Upper lobe of left lung (tissue), 6 donors: ENCODE measurements at regions not wholly inside any gene's neighbourhood (a gene's known extent, or its start where the extent isn't known, plus 50 kb on each side); places are given as distances from the start of the nearest gene placed in this dataset.

Experiments
- ATAC-seq, 2 donors: fragments of 200-7000 bp; cut with Tn5 transposase; one replicate each; pipeline ENCODE4 v1.9.1; 2022; ENCODE audit warnings: mild to moderate bottlenecking in 2 of 2, moderate library complexity in 2 of 2; ENCODE audit not compliant: low FRiP score in 2 of 2
- DNase-seq, 2 donors: peaks; one replicate each; pipeline ENCODE4 v3.0.0-alpha.2; 2019 to 2020
- H3K27ac ChIP-seq, 4 donors: fragments of 200-600 bp; sonication (generic); one replicate each; pipeline ENCODE4 v1.5.1; 2016 to 2019
- H3K27me3 ChIP-seq, 4 donors: fragments of 200-600 bp; sonication (generic); one replicate each; pipeline ENCODE4 v1.5.1; 2017 to 2019
- H3K36me3 ChIP-seq, 4 donors: fragments of 200-600 bp; sonication (generic); one replicate each; pipeline ENCODE4 v1.5.1; 2016 to 2019
- H3K4me1 ChIP-seq, 4 donors: fragments of 200-600 bp; sonication (generic); one replicate each; pipeline ENCODE4 v1.5.1; 2018 to 2019
- H3K4me3 ChIP-seq, 4 donors: fragments of 200-600 bp; sonication (generic); one replicate each; pipeline ENCODE4 v1.5.1; 2017 to 2019; ENCODE audit warnings: mild to moderate bottlenecking in 2 of 4, moderate library complexity in 1 of 4
- H3K9me3 ChIP-seq, 4 donors: fragments of 200-600 bp; sonication (generic); one replicate each; pipeline ENCODE4 v1.5.1; 2018 to 2019
- EP300 ChIP-seq, 4 donors: sonication (generic); formaldehyde crosslinking; IDR thresholded peaks; one replicate each; pipeline ENCODE4 v1.5.1; 2017; ENCODE audit warnings: antibody characterized with exemption in 4 of 4, control low read depth in 2 of 4
- POLR2A ChIP-seq, 4 donors: fragments of 450-650 bp; IDR thresholded peaks; one replicate each; pipeline ENCODE4 v1.5.1; 2016 to 2017; ENCODE audit warnings: antibody characterized with exemption in 4 of 4, mild to moderate bottlenecking in 2 of 4
- POLR2AphosphoS5 ChIP-seq, 2 donors: sonication (generic); formaldehyde crosslinking; IDR thresholded peaks; one replicate each; pipeline ENCODE4 v1.5.1; 2017; ENCODE audit warnings: antibody characterized with exemption in 2 of 2
- WGBS, 2 donors: methylation state at CpG; one replicate each; pipeline ENCODE4 v1.1.5; 2017 to 2018; 5-methylcytosine and 5-hydroxymethylcytosine counted together
- TF ChIP-seq, protein P1 (sequence below), 6 experiments: fragments of 450-650 bp in 4 of 6; fragments of 200-600 bp in 2 of 6; sonication (generic) in 2 of 6; IDR thresholded peaks; one replicate each; pipeline ENCODE4 v1.5.1; 2016 to 2019; ENCODE audit warnings: antibody characterized with exemption in 6 of 6
- donor health status: DM: no; HTN: no; CAD: no; lungs with moderate emphysema.
- donor health status: DM: no; HTN: yes; CAD: no; lungs with severe emphysema.

- Histone ChIP-seq H3K27ac (no peak overlapping the region), H3K27me3 (no peaks in the 10 kb centered on the region), H3K9me3 (peaks cover 0 to 5% (median 2%) of the 10 kb centered on the region in 4 donors), H3K36me3 (no peaks in the 10 kb centered on the region), H3K4me3 (no peak overlapping the region), H3K4me1 (no peaks in the 10 kb centered on the region)
- DNase-seq (no peak), ATAC-seq (no peak)
- no peak for TF ChIP-seq POLR2A (IDR thresholded peaks at IDR 0.05)
- no peak for TF ChIP-seq EP300 (IDR thresholded peaks at IDR 0.05)
- no peak for TF ChIP-seq POLR2AphosphoS5 (IDR thresholded peaks at IDR 0.05)
- TF ChIP-seq, protein P1, sequence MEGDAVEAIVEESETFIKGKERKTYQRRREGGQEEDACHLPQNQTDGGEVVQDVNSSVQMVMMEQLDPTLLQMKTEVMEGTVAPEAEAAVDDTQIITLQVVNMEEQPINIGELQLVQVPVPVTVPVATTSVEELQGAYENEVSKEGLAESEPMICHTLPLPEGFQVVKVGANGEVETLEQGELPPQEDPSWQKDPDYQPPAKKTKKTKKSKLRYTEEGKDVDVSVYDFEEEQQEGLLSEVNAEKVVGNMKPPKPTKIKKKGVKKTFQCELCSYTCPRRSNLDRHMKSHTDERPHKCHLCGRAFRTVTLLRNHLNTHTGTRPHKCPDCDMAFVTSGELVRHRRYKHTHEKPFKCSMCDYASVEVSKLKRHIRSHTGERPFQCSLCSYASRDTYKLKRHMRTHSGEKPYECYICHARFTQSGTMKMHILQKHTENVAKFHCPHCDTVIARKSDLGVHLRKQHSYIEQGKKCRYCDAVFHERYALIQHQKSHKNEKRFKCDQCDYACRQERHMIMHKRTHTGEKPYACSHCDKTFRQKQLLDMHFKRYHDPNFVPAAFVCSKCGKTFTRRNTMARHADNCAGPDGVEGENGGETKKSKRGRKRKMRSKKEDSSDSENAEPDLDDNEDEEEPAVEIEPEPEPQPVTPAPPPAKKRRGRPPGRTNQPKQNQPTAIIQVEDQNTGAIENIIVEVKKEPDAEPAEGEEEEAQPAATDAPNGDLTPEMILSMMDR (IDR thresholded peaks at IDR 0.05): no peak
- 56 to 58% methylated on average over 2 of the region's 2 CpGs for WGBS, 2 donors
Measured at GRCh38 chr13:47064381-47064780, 167.5 kb upstream of the HTR2A start.

DNA sequence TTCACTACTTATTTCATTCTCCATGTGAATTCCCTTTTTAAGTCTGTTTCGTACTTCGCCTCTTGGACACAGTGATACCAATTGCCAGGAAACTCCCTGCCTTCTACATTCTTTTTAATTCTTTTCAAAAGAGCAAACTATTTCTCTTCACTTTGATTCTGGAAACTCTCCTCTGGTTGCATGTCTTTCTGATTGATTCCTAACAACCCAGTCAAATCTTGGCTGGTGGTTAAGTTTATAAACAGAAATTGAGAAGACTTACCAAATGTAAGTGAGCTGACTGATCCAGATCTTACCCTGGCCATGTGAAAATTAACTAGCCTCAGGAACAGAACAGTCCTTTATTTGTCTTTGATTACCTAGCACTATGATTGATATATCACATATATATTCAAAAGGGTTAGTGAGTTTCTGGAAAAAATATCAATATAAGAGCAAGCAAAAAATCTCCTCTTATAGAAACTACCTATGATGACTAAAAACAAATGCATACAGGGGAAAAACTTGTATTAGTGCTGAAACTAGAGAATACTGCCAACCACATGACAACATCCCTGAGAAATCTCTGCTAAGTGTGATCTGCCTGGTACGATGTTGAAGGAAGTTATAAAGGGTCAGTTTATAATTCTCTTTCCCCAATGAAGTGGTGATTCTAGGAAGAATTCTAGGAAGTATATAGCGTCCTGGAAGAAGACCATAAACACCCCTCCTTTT lies 152.6 kb upstream of the HTR2A start:
- ATAC-seq: no peak
- no peak overlapping the region for H3K4me3 ChIP-seq
- 61 to 67% methylated on average over 4 of the region's 4 CpGs for WGBS, 2 donors
- H3K27me3 ChIP-seq: no peaks in the 10 kb centered on the region
- no peak for DNase-seq
- H3K9me3 ChIP-seq: no peaks in the 10 kb centered on the region
- no peaks in the 10 kb centered on the region for H3K4me1 ChIP-seq
- no peak for TF ChIP-seq POLR2AphosphoS5 (IDR thresholded peaks at IDR 0.05)
- TF ChIP-seq EP300 (IDR thresholded peaks at IDR 0.05): no peak
- TF ChIP-seq, protein P1 (IDR thresholded peaks at IDR 0.05): no peak
- no peak for TF ChIP-seq POLR2A (IDR thresholded peaks at IDR 0.05)
- H3K36me3 ChIP-seq: no peaks in the 10 kb centered on the region
- H3K27ac ChIP-seq: no peak overlapping the region

GRCh38 chr13:47046706-47047105 lies 149.9 kb upstream of the HTR2A start:
- 65 to 67% methylated on average over 2 of the region's 2 CpGs for WGBS, 2 donors
- Histone ChIP-seq H3K27ac (no peak overlapping the region), H3K9me3 (no peaks in the 10 kb centered on the region), H3K27me3 (no peaks in the 10 kb centered on the region), H3K4me1 (no peaks in the 10 kb centered on the region), H3K4me3 (no peak overlapping the region), H3K36me3 (no peaks in the 10 kb centered on the region)
- no peak for DNase-seq
- no peak for ATAC-seq
- TF ChIP-seq, protein P1 (IDR thresholded peaks at IDR 0.05): no peak
- no peak for TF ChIP-seq EP300 (IDR thresholded peaks at IDR 0.05)
- TF ChIP-seq POLR2A (IDR thresholded peaks at IDR 0.05): no peak

DNA sequence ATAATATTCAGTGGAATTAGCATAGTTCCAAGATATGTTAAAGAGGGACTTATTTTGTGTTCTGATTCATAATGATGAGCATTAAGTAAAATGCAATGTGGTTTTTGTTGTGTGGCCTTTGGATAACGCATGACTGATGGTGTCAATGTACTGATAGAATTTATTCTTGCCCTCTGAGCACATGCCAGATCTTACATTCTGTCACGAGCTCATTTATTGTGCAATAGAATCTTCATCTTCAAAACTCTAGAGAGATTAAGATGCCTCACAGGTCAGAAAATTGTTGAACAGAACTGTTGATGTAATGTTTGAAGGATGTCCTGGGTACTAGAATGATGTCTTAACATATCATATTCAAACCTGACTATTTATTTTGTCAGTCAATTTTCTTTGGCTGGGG lies 148.0 kb upstream of the HTR2A start:
- ATAC-seq: no peak
- Histone ChIP-seq H3K27ac (no peak overlapping the region), H3K9me3 (no peaks in the 10 kb centered on the region), H3K36me3 (no peaks in the 10 kb centered on the region), H3K27me3 (no peaks in the 10 kb centered on the region), H3K4me3 (no peak overlapping the region), H3K4me1 (no peaks in the 10 kb centered on the region)
- WGBS, 2 donors: 69 to 73% methylated on average over 2 of the region's 2 CpGs
- TF ChIP-seq EP300 (IDR thresholded peaks at IDR 0.05) (no peak), POLR2AphosphoS5 (IDR thresholded peaks at IDR 0.05) (no peak), POLR2A (IDR thresholded peaks at IDR 0.05) (no peak)
- TF ChIP-seq, protein P1 (IDR thresholded peaks at IDR 0.05): no peak
- no peak for DNase-seq

- Histone ChIP-seq H3K9me3 (no peaks in the 10 kb centered on the region), H3K27me3 (no peaks in the 10 kb centered on the region), H3K4me1 (no peaks in the 10 kb centered on the region), H3K27ac (no peak overlapping the region), H3K4me3 (no peak overlapping the region), H3K36me3 (no peaks in the 10 kb centered on the region)
- 78 to 79% methylated on average over 2 of the region's 2 CpGs for whole genome bisulfite sequencing, 2 donors
- TF ChIP-seq POLR2AphosphoS5 (IDR thresholded peaks at IDR 0.05) (no peak), POLR2A (IDR thresholded peaks at IDR 0.05) (no peak), EP300 (IDR thresholded peaks at IDR 0.05) (no peak)
- TF ChIP-seq, protein P1 (IDR thresholded peaks at IDR 0.05): no peak
- DNase-seq: no peak
- ATAC-seq: no peak
Measured at GRCh38 chr13:47039106-47039505, 142.3 kb upstream of the HTR2A start.
